ENCODE measurements at regions not wholly inside any gene's neighbourhood (a gene's known extent, or its start where the extent isn't known, plus 50 kb on each side); places are given as distances from the start of the nearest gene placed in this dataset.

DNA sequence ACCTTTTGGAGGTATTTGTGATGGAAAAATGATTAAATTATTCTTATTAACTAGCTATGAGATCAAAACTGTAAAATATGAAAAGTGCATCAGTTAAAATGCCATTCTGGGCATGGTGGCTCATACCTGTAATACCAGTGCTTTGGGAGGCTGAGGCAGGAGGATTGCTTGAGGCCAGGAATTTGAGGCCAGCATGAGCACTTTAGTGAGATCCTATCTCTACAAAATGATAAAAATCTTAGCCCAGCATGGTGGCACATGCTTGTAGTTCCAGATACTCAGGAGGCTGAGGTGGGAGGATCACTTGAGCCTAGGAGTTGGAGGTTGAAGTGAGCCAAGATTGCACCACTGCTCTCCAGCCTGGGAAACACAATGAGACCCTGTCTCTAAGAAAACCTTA lies 252.5 kb upstream of the SEMA6A start:
- H3K36me3 Mint-ChIP-seq (ENCODE audit: low read depth), result no peaks in the 10 kb centered on the region

GRCh38 chr5:116825486-116825885 lies 250.9 kb upstream of the SEMA6A start:
- peaks cover 6% of the 10 kb centered on the region for H3K27me3 Mint-ChIP-seq (ENCODE audit: low read depth)
- H3K27ac Mint-ChIP-seq (ENCODE audit: unreplicated experiment), result no peak overlapping the region
- H3K9me3 Mint-ChIP-seq (ENCODE audit: low read depth), result no peaks in the 10 kb centered on the region
- TF ChIP-seq CTCF (IDR thresholded peaks at IDR 0.05), result no peak
- no peaks in the 10 kb centered on the region for H3K4me1 Mint-ChIP-seq (ENCODE audit: low read depth)
- no peaks in the 10 kb centered on the region for H3K36me3 Mint-ChIP-seq (ENCODE audit: low read depth)
- no peak overlapping the region for H3K4me3 Mint-ChIP-seq (ENCODE audit: unreplicated experiment)
- DNase-seq (ENCODE audit: low spot score), result no peak

More for the DNA sequence above, 252.5 kb upstream of the SEMA6A start:
- Mint-ChIP-seq H3K9me3 (ENCODE audit: low read depth) (no peaks in the 10 kb centered on the region), H3K27me3 (ENCODE audit: low read depth) (peaks cover 5% of the 10 kb centered on the region), H3K4me3 (ENCODE audit: unreplicated experiment) (no peak overlapping the region), H3K27ac (ENCODE audit: unreplicated experiment) (no peak overlapping the region), H3K4me1 (ENCODE audit: low read depth) (no peaks in the 10 kb centered on the region)
- no peak for TF ChIP-seq CTCF (IDR thresholded peaks at IDR 0.05)
- no peak for DNase-seq (ENCODE audit: low spot score)

- Mint-ChIP-seq H3K4me3 (ENCODE audit: unreplicated experiment) (no peak overlapping the region), H3K27me3 (ENCODE audit: low read depth) (peaks cover 3% of the 10 kb centered on the region), H3K27ac (ENCODE audit: unreplicated experiment) (no peak overlapping the region), H3K9me3 (ENCODE audit: low read depth) (no peaks in the 10 kb centered on the region), H3K36me3 (ENCODE audit: low read depth) (no peaks in the 10 kb centered on the region), H3K4me1 (ENCODE audit: low read depth) (no peaks in the 10 kb centered on the region)
- TF ChIP-seq CTCF (IDR thresholded peaks at IDR 0.05), result no peak
- DNase-seq (ENCODE audit: low spot score), result no peak
Measured at GRCh38 chr5:116824751-116825438, 250.3 kb upstream of the SEMA6A start.

DNA sequence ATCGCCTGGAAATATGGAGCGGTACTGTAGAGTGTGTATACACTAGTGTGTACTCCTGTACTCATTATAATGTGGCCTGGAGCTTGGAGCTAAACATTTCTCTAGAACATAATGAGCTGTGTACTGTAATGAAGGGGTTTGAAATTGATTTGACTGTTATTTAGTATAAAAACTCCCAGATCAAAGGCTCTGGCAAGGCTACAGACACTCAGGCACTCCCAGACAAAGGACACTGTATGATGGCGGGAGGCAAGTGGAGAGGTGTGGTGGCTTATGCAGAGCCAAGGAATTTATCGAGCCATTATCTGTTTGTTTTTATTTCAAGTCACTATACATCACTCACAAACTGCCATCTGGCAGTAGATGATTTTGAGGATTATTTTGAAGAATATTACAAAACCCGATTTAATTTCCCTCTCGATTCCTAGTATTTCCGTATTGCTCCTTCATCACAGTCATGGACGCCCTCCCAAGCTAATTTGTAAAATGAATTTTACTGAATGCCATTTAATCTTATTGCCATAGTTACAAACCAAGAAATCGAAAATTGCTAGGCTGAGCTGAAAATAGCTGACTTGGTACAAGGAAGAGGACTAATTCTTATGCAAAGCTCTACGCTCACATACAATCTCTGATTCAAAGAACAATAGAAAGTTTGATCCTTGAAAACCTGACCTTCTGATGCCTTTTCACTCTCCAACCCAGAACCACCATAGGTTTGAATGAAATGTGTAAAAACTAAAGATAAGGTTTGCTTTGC lies 240.2 kb upstream of the SEMA6A start:
- no peak for TF ChIP-seq CTCF (IDR thresholded peaks at IDR 0.05)
- Mint-ChIP-seq H3K4me1 (ENCODE audit: low read depth) (no peaks in the 10 kb centered on the region), H3K4me3 (ENCODE audit: unreplicated experiment) (no peak overlapping the region), H3K27ac (ENCODE audit: unreplicated experiment) (no peak overlapping the region), H3K36me3 (ENCODE audit: low read depth) (peaks cover 1% of the 10 kb centered on the region), H3K9me3 (ENCODE audit: low read depth) (peaks cover 6% of the 10 kb centered on the region), H3K27me3 (ENCODE audit: low read depth) (peaks cover 4% of the 10 kb centered on the region)
- no peak for DNase-seq (ENCODE audit: low spot score)

DNA sequence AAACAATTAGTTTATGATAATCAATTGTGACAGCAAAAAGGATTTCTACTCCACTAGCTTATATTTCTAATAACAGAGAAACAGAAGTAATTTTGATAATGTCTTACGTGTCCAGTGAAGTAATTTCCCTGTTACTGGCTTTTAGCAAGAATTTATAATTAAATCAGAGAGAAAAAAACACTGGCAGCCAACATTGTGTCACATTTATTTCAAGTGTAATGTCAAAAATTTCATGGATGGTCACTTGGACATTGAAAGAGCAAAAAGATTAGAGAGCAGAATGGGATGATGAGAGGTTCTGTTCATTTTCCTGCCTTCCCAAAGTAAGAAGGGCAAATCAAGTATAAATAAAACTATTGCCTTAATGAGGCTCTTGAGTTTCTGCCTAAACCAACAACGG lies 239.3 kb upstream of the SEMA6A start:
- peaks cover 4% of the 10 kb centered on the region for H3K27me3 Mint-ChIP-seq (ENCODE audit: low read depth)
- TF ChIP-seq CTCF (IDR thresholded peaks at IDR 0.05), result no peak
- no peak overlapping the region for H3K4me3 Mint-ChIP-seq (ENCODE audit: unreplicated experiment)
- DNase-seq (ENCODE audit: low spot score), result no peak
- peaks cover 1% of the 10 kb centered on the region for H3K36me3 Mint-ChIP-seq (ENCODE audit: low read depth)
- peaks cover 6% of the 10 kb centered on the region for H3K9me3 Mint-ChIP-seq (ENCODE audit: low read depth)
- H3K27ac Mint-ChIP-seq (ENCODE audit: unreplicated experiment), result no peak overlapping the region
- no peaks in the 10 kb centered on the region for H3K4me1 Mint-ChIP-seq (ENCODE audit: low read depth)
